GM12872 (cell line): ENCODE measurements at regions not wholly inside any gene's neighbourhood (a gene's known extent, or its start where the extent isn't known, plus 50 kb on each side); places are given as distances from the start of the nearest gene placed in this dataset.

Source experiments
- CTCF ChIP-seq: IDR thresholded peaks from 3 replicates; pipeline ENCODE4 v1.5.1; 2011; ENCODE audit warnings: low read depth, mild to moderate bottlenecking, low read length, moderate library complexity; ENCODE audit not compliant: insufficient read depth

- no peak for TF ChIP-seq CTCF
Observed at GRCh38 chrX:137430301-137430700, 135.6 kb upstream of the ZIC3 start.

GRCh38 chrX:137428766-137429591, 136.9 kb upstream of the ZIC3 start:
- TF ChIP-seq CTCF: no peak

GRCh38 chrX:137428221-137428661, 137.7 kb upstream of the ZIC3 start:
- no peak for TF ChIP-seq CTCF

GRCh38 chrX:137427816-137428215, 138.1 kb upstream of the ZIC3 start:
- TF ChIP-seq CTCF: no peak

GRCh38 chrX:137427426-137427778, 138.5 kb upstream of the ZIC3 start:
- no peak for TF ChIP-seq CTCF

GRCh38 chrX:137426695-137427425, 139.1 kb upstream of the ZIC3 start:
- no peak for TF ChIP-seq CTCF

GRCh38 chrX:137425986-137426385, 139.9 kb upstream of the ZIC3 start:
- no peak for TF ChIP-seq CTCF
